SK-MEL-5 (cell line): ENCODE measurements at regions not wholly inside any gene's neighbourhood (a gene's known extent, or its start where the extent isn't known, plus 50 kb on each side); places are given as distances from the start of the nearest gene placed in this dataset.

Source experiments
- DNase-seq: peaks from one replicate; pipeline ENCODE4 v3.0.0-alpha.2; 2016; ENCODE audit warnings: low read depth, low spot score
- in situ Hi-C: cut with HindIII; loops from 2 replicates; pipeline ENCODE4 v1.10.0; 2016; ENCODE audit warnings: low sequenced_read_pairs, high pct_unique_total_duplicates, low pct_unique_long_range_greater_than_20kb

DNA sequence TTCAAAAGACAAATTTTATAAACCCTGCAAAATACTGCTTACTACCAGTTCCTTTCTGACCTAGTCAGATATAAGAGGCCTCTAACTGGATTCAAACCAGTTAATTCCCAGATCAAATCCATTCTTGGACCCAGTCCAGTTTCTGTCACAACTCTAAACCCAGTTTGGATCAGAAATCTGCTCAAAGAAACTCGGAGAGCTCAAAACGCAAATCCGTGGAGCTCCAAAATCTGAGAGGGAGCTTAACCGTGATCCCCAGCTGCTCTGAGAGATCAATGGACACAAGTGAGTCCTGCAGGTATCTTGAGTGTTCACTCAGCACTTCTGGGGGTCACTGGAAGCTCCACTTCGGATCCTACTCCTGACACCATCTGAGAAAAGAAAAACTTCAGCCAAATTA lies 348.1 kb upstream of the PTGER4 start:
- in situ Hi-C loops = no loop called here
- DNase-seq = no peak

GRCh38 chr5:40321514-40321913 lies 358.2 kb upstream of the PTGER4 start:
- in situ Hi-C loops = no loop called here
- no peak for DNase-seq

DNA sequence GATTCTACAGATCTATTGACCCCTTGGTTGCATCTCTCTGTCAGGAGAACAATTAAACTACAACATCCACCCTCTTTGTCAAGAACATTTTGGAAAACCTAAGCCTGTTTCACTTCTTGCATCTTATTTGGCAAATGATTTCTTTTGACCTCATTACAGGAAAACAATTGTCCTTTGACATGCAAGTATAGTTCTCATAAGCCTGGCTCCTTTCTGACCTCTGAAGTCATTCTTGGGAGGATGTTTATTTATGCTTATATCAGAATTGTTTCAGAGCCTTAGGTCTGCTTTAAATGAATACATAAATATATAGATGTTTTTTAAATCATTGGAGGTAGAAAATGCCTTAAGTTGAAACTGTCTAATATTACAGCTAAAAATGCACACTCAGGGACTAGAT lies 361.3 kb upstream of the PTGER4 start:
- DNase-seq = no peak
- in situ Hi-C loops = no loop called here

- DNase-seq = no peak
- in situ Hi-C loops = no loop called here
These were observed 362.7 kb upstream of the PTGER4 start for GRCh38 chr5:40317023-40317422.

- in situ Hi-C loops = no loop called here
- DNase-seq = no peak
These were observed 364.6 kb upstream of the PTGER4 start for GRCh38 chr5:40315126-40315525.

DNA sequence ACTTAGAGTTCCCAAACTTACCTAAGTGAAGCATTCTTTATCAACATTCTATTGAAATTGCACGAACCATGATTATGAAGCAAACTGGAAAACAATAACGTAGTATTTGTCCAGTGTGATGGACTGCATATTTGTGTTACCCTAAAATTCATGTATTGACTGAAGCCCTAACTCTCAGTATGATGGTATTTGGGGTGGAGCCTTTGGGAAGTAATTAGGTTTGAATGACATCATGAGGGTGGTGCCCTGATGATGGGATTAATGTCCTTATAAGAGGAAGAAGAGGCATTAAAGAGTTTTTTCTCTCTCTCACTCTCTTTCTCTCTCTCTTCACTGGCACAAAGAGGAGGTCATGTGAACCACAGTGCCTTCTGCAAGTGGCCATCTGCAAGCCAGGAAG lies 365.4 kb upstream of the PTGER4 start:
- no peak for DNase-seq
- in situ Hi-C loops = no loop called here

GRCh38 chr5:40312205-40312604 lies 367.5 kb upstream of the PTGER4 start:
- DNase-seq = no peak
- in situ Hi-C loops = no loop called here

DNA sequence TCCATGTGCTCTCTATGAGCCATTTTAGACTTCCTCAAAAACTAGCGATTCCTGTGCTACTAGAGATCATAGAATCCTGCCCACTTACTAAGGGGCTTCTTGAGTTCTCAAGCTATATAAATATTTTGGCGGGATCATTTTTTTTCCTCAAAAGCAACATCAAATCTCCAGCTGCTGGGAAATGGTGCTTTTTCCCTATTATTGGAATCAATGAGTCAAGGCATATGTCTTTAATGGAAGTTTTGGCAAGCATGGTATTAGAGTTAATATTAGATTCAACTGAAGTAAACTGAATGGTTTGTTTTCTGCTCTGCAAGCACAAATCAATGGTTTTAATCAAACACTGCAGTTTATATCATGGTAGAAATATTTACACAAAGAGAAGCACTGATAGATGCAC lies 369.9 kb upstream of the PTGER4 start:
- in situ Hi-C loops = no loop called here
- no peak for DNase-seq

DNA sequence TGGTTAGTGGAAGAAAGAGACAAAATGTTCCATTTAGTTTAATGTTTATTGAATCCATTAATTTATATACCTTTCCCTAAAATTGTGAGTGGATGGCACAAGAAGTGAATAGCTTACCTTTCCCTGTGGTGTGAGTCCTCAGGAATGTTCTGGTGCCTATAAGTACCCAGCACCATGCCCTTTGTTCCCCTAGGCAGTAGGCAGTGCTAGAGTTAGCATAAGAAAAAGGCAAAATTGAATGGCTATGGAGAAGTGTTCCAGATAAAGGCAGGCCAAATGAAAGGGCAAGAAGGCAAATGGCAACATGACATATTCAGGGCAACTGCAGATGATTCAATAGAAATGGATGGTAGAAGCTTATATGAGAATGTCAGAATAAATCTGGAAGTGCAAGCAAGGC lies 370.8 kb upstream of the PTGER4 start:
- in situ Hi-C loops = no loop called here
- DNase-seq = no peak

DNA sequence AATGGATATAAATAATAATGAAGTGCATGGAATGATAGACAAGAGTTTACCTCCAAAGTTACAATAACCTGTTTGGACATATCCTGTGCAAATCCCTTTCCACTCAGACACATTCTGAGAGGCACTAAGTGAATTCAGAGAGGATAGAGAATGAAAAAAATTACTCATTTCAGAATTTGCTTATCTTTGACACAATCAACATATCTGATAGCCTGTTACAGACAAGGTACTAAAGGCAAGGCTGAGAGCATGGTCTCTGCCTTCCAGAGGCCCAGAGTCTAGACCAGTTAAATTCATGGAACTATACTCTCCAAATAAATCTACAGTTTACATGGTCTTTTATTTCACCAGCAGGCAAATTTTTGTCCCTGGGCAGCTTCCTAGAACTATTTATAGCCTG lies 371.8 kb upstream of the PTGER4 start:
- no peak for DNase-seq
- in situ Hi-C loops = no loop called here

DNA sequence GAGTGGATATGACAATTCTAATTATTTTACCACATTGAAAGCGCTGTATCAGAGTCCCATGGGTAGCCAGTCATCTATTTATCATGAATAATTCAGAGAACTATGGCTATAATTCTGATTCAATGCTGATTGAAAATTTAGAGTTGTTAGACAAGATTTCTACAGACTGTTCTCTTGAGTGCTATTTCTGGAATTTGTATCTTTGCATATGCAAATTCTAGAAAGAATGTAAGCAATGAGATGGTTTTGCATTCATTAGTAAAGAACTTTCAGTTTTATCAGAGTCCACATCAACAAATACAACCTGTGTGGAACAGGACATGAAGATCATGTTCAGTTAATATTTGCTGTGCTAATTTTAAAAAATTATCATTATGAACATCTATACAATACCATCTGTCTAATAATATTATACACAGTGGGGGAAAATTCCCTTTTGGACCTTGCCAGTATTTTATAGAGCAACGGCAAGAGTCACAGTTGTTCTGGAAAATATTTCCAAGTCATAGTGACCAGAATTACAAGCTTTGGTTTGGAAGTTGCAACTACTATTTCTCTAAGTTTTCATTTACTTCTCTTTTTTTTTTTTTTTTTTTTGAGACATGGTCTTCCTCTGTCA lies 372.7 kb upstream of the PTGER4 start:
- DNase-seq = no peak
- in situ Hi-C loops = no loop called here

GRCh38 chr5:40292006-40292405 lies 387.7 kb upstream of the PTGER4 start:
- DNase-seq = no peak
- in situ Hi-C loops = no loop called here

DNA sequence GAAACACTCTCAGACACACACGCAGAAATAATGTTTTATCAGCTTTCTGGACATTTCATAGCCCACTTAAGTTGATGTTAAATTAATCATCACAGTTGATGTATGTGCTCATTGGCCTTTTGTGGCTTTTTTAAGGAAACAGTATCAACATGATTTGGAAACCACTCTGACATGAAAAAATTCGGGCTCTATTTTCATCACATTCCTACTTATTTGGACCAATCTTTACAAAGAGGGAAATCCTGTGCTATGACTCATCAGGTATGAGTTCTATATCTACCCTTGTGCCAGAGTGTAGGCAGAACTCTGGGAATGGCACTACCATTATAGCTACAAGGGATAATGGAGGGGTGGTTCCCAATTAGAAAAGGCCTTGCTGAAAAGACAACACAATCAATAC lies 388.4 kb upstream of the PTGER4 start:
- DNase-seq = no peak

DNA sequence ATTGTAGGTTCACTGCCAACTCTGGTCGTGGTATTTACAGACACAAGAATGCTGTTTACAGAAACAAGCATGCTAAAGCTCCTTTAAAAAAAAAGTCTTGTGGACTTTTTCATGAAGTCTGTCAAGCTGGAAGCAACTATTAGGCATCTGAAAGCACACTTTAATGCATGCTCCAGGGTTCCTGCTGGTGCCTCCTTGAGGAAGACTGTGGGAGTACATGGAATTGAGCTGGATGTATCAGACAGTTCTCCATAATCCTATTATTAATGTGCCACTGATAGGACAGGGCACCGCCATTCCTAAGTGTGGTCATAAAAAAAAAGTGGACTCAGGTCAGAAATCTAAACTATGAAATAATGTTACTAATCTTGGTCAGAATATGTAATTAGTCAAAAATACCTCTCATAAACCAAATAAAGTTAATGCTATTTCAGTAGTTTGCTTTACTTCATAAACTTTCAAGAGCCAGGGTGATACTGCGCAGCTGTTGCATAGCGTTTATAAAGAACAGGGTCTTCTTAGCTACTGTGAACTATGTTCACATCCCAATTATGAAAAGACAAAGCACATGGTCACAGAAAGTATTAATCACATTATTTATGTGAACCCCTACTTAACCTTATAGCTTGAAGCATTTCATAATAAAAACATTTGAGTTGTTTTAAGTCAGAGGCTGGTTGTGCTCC lies 390.8 kb upstream of the PTGER4 start:
- in situ Hi-C loops = no loop called here
- DNase-seq = peak; percentile 38

More for the DNA sequence above, 388.4 kb upstream of the PTGER4 start:
- in situ Hi-C loops = no loop called here

- in situ Hi-C loops = no loop called here
- no peak for DNase-seq
These were observed 394.9 kb upstream of the PTGER4 start for GRCh38 chr5:40284863-40285262.

DNA sequence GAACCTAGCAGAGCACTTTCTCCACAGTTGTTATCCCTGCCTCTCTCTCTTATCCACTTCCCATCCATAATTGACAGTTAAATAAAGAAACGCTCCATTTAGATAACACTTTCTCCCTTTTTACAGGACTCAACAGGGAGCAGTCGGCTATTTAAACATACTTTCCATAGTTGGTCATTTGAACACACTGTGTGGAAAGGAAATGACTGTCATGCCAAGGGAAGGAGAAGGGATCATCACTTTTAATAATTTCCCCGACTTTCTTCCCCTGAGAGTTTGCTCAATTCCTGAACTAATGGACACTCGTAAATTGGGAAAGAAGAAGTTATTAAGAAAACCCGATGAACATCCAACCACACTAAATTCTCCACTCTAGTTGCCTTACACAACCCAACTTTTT lies 400.8 kb upstream of the PTGER4 start:
- no peak for DNase-seq
- in situ Hi-C loops = no loop called here

- no peak for DNase-seq
- in situ Hi-C loops = no loop called here
These were observed 402.4 kb upstream of the PTGER4 start for GRCh38 chr5:40277161-40277906.

- in situ Hi-C loops = no loop called here
- no peak for DNase-seq
These were observed 403.2 kb upstream of the PTGER4 start for GRCh38 chr5:40276426-40277102.
